SU-DHL-6 (cell line): ENCODE measurements at regions not wholly inside any gene's neighbourhood (a gene's known extent, or its start where the extent isn't known, plus 50 kb on each side); places are given as distances from the start of the nearest gene placed in this dataset.

ENCODE experiments used
- CTCF ChIP-seq: fragments of 200-600 bp; sonication (generic); IDR thresholded peaks from one replicate; pipeline ENCODE4 v1.5.1; 2017; ENCODE audit warnings: antibody characterized with exemption, mild to moderate bottlenecking, low read length, moderate library complexity; ENCODE audit not compliant: insufficient read depth, poor library complexity, severe bottlenecking
- EZH2phosphoT487 ChIP-seq: fragments of 200-600 bp; sonication (generic), shearing (Covaris generic); conservative IDR thresholded peaks from 2 replicates; pipeline ENCODE4 v1.6.1; 2018; ENCODE audit warnings: mild to moderate bottlenecking, antibody characterized with exemption, low read length, moderate library complexity, mixed read lengths

DNA sequence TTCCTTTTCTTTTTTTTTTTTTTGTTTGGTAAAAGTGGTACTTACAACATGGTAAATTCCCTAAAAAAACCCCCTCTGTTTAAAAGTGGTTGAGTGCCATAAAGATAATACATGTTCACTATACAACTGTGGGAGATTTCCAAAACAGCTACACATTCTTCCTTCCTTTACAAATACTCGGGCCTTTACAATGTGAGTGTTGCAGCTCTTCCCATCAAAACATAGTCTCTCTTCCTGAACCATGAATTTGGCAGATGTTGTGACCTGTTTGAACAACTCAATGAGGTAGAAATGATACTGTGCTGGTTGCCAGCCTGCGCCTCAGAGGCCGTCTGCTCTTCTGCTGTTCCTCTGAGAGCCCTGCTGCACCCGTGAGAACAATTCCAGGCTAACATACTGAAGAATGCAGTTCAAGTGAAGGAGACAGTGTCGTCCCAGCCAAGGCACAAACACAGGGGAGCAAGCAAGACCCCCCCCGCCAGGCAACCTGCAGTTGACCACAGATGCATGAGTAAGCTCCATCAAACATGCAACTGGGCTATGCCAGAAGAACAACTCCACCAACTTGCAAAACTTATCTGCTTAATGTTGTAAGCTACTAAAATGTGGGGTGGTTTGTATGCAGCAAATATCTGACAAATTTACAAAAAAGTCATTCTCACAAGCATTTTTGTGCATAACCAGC, 645.0 kb downstream of the PCDH7 start:
- TF ChIP-seq CTCF (no peak), EZH2phosphoT487 (no peak)
